ENCODE measurements at regions not wholly inside any gene's neighbourhood (a gene's known extent, or its start where the extent isn't known, plus 50 kb on each side); places are given as distances from the start of the nearest gene placed in this dataset.
"Not testable (repeated sequence)": the region's sequence is repeated elsewhere in the genome, so short reads cannot be mapped to it uniquely, and the experiment has no call there.

- not testable (repeated sequence) for TF ChIP-seq RAD21 (conservative IDR thresholded peaks at IDR 0.05 in 1 of 2, IDR thresholded peaks at IDR 0.05 in 1 of 2); CTCF (IDR thresholded peaks at IDR 0.05); POLR2A (IDR thresholded peaks at IDR 0.05; ENCODE audit: low read length); HES2 (IDR thresholded peaks at IDR 0.05); ZNF302 (CRISPR knock-in tag; IDR thresholded peaks at IDR 0.05); CBX8 (IDR thresholded peaks at IDR 0.05); MAX (IDR thresholded peaks at IDR 0.05); JUNB (IDR thresholded peaks at IDR 0.05); CEBPB (IDR thresholded peaks at IDR 0.05); MYC (IDR thresholded peaks at IDR 0.05; ENCODE audit: borderline replicate concordance, low read length); EP300 (IDR thresholded peaks at IDR 0.05); ESRRA (IDR thresholded peaks at IDR 0.05; ENCODE audit: borderline replicate concordance, low read length)
These were observed 171.9 kb upstream of the CDKN2B start for GRCh38 chr9:22181021-22181420.

Data from A549 (cell line).